Epithelial cell of esophagus (primary cell): ENCODE measurements at regions not wholly inside any gene's neighbourhood (a gene's known extent, or its start where the extent isn't known, plus 50 kb on each side); places are given as distances from the start of the nearest gene placed in this dataset.

Experiments
- DNase-seq: peaks from one replicate; pipeline ENCODE4 v3.0.0; 2010; ENCODE audit warnings: low read depth
- H3K4me3 ChIP-seq: 2 replicates; pipeline ENCODE4 v1.5.1; 2011; ENCODE audit warnings: mild to moderate bottlenecking, low read length, control low read depth
- TF ChIP-seq, protein P1 (sequence below): IDR thresholded peaks from 2 replicates; pipeline ENCODE4 v1.5.1; 2011; ENCODE audit warnings: low read depth, mild to moderate bottlenecking, low read length, control low read depth, inconsistent platforms; ENCODE audit not compliant: insufficient read depth; ENCODE audit errors: missing control alignments

DNA sequence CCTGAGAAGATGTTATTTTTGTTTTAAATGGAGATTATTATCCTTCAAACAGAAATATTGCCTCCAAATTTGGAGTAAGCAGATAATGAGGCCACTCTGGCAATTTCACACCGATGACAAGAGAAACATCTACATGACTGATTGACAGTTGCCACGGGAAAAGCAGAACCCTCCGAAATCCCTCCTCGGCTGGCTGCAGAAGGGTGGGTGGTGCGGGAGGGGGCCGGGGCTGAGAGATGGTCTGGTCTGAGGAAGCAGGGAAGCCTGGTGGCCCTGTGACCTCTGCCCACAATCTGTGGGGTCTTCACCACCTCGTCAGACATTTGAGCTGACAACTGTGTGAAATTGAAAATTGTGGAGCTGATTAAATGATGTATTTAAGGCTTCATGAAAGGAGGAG, 503.2 kb downstream of the MN1 start:
- TF ChIP-seq, protein P1, sequence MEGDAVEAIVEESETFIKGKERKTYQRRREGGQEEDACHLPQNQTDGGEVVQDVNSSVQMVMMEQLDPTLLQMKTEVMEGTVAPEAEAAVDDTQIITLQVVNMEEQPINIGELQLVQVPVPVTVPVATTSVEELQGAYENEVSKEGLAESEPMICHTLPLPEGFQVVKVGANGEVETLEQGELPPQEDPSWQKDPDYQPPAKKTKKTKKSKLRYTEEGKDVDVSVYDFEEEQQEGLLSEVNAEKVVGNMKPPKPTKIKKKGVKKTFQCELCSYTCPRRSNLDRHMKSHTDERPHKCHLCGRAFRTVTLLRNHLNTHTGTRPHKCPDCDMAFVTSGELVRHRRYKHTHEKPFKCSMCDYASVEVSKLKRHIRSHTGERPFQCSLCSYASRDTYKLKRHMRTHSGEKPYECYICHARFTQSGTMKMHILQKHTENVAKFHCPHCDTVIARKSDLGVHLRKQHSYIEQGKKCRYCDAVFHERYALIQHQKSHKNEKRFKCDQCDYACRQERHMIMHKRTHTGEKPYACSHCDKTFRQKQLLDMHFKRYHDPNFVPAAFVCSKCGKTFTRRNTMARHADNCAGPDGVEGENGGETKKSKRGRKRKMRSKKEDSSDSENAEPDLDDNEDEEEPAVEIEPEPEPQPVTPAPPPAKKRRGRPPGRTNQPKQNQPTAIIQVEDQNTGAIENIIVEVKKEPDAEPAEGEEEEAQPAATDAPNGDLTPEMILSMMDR = no peak
- no peak for DNase-seq
- H3K4me3 ChIP-seq = no peak overlapping the region

DNA sequence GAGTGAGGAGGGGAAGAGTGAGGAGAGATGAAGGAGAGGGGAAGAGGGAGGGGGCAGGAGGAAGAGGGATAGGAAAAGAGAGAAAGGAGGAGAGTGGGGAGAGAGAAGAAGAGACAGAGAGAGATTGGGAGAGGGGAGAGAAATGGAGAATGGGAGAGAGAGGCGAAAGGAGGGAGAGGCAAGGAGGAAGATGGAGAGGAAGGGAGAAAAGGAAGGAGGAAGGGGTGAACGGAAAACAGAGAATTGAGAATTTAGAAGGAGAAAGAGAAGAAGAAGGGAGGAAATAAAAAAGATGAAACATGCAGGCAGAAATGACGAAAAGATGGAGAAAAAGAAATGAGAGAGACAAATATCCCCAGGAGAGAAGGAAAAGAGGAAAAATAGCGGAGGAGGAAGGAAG, 502.8 kb downstream of the MN1 start:
- no peak for DNase-seq
- TF ChIP-seq, protein P1 = no peak
- H3K4me3 ChIP-seq = no peak overlapping the region

DNA sequence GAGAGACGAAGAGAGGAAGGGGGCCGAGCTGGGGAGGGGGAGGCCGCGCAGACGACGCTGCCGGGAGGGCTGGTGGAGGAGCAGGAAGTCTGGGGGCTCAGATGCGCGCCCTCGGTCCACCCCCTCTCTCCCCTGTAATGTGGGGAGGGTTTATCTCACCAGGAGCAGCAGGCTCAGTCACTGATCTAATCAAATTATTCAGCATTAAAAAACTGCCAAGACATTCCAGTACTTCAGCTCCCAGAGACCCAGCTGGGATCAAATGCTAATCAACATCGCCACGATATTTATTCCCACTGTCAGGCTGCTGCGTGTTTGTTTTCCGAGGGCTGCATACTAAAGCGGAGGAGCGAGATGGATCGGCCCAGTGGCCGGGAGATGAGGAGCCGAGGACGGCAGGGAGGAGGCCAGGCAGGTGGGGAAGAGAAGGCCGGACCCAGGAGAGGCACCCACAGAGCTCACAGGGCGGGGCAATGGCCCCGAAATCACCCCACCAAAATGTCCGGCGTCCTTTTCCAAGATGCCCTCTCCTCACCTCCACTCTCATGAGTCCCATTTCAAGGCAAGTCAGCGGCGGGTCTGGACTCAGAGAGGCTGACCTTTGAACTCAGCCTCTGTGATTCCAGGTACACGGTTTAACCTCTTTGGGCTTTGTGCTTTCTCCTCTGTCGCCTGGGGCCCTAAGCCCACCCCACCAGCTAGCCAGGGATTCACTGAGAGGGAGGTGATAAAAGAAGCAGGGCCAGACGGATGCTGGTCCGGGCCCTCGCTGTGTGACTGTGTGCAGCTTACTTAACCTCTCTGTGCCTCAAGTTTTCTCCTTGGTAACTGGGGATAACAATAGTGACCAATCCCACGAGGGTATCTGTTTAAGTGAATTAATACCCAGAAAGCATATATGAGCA, 502.1 kb downstream of the MN1 start:
- TF ChIP-seq, protein P1 = no peak
- no peak for DNase-seq
- H3K4me3 ChIP-seq = no peak overlapping the region

DNA sequence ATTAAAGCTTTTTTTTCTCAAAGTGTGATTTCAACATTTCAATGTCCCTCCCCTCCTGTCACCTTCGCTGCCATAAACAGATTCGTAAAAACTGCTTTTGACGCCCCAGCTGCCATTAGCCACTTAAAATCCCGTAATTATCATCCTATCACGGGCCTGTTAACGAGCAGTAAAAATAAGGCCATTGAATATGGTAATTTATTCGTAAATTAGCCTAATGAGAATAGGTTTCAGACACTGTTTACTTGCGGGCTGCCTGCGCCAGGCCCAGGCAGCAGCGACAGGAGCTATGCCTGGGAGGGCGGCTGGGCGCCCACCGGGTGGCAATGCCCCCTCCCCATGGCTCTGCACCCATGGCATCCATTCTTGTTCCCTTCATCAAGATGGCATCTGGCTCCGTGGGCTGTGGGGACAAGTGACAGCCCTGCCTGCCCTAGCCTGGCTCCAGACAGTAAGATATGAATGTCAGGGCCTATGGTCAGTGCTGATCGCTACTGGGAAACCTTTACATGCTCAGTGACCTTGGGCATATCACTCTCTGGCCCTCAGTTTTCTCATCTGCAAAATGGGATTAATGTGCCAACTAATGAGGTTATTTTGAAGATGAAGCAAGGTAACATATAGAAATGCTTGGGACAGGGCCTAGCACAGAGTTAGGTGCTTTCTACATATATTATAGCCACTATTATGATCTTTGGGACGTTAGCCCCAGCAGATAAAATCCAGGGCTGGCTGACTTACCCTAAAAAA, 500.8 kb downstream of the MN1 start:
- TF ChIP-seq, protein P1 = no peak
- DNase-seq = no peak

DNA sequence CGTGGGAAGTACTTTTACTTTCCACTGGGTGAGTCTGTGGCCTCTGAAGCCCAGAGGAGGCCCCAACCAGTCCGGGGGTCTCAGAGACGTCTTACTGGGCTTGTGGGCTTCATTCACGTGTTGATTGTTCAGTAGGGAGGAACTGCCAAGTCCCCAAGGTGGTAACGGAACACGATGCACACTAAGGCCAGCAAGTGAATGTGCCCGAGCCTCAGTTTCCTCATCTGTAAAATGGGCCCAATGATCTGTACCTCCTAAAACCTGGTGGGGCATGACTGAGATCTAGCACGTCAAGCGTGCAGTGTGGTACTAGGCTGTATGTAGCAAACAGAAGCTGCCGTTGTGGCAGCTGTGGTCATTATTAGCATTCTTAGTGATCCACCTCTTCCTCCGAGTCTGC, 499.1 kb downstream of the MN1 start:
- no peak for DNase-seq
- H3K4me3 ChIP-seq = no peak overlapping the region
- TF ChIP-seq, protein P1 = no peak

More for the DNA sequence above, 500.8 kb downstream of the MN1 start:
- H3K4me3 ChIP-seq = no peak overlapping the region

DNA sequence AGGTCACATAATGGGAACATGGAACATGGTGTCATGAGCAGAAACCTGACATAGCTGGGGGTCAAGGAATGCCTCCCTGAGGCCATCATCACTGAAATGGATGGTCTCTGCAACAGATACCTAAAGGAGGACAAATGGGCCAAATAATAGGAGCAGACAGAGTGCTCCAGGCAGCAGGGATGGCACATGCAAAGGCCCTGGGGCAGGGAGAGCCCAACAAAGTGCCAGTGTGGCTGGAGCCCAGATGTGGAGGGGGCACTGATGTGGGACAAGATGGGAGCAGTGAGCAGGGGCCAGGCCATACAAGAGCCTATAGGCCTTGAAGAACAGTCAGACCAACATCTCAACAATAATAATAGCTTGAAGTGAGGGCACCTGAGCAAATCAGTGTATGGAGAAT, 497.8 kb downstream of the MN1 start:
- TF ChIP-seq, protein P1 = no peak
- DNase-seq = no peak
- H3K4me3 ChIP-seq = no peak overlapping the region
